ENCODE measurements at regions not wholly inside any gene's neighbourhood (a gene's known extent, or its start where the extent isn't known, plus 50 kb on each side); places are given as distances from the start of the nearest gene placed in this dataset.

DNA sequence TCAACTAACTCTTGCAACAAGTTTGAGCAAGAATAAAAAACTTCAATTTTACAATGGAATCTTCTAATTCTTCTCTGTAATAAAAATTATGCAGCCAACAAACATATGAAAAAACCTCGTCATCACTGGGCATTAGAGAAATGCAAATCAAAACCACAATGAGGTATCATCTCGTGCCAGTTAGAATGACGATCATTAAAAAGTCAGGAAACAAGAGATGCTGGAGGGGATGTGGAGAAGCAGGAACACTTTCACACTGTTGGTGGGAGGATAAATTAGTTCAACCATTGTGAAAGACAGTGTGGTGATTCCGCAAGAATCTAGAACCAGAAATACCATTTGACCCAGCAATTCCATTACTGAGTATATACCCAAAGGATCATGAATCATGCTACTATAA is 327.5 kb upstream of the LYPLAL1 start:
- no peak overlapping the region for H2AFZ ChIP-seq (ENCODE audit: low read length)
- TF ChIP-seq EZH2 (IDR thresholded peaks at IDR 0.05; ENCODE audit: low read length, missing control alignments), result no peak
- TF ChIP-seq, protein P1, sequence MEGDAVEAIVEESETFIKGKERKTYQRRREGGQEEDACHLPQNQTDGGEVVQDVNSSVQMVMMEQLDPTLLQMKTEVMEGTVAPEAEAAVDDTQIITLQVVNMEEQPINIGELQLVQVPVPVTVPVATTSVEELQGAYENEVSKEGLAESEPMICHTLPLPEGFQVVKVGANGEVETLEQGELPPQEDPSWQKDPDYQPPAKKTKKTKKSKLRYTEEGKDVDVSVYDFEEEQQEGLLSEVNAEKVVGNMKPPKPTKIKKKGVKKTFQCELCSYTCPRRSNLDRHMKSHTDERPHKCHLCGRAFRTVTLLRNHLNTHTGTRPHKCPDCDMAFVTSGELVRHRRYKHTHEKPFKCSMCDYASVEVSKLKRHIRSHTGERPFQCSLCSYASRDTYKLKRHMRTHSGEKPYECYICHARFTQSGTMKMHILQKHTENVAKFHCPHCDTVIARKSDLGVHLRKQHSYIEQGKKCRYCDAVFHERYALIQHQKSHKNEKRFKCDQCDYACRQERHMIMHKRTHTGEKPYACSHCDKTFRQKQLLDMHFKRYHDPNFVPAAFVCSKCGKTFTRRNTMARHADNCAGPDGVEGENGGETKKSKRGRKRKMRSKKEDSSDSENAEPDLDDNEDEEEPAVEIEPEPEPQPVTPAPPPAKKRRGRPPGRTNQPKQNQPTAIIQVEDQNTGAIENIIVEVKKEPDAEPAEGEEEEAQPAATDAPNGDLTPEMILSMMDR (conservative IDR thresholded peaks at IDR 0.05 in 1 of 2, IDR thresholded peaks at IDR 0.05 in 1 of 2; ENCODE audit: low read depth in 1 of 2, low read length in 2 of 2), result no peak
- no peak overlapping the region for H3K27ac ChIP-seq (ENCODE audit: insufficient read depth, low read length)
- no peak for DNase-seq (ENCODE audit: low read depth in 2 of 2)
- H3K27me3 ChIP-seq (ENCODE audit: control insufficient read depth, insufficient read depth, low read length), result no peaks in the 10 kb centered on the region
- H3K4me1 ChIP-seq (ENCODE audit: control insufficient read depth, extremely low read depth, insufficient read depth, low read length), result no peaks in the 10 kb centered on the region
- H3K79me2 ChIP-seq (ENCODE audit: control insufficient read depth, insufficient read depth, low read length), result no peaks in the 10 kb centered on the region
- no peak overlapping the region for H3K9ac ChIP-seq (ENCODE audit: insufficient read depth, low read length)
- H3K4me3 ChIP-seq (replicated peaks in 1 of 4; ENCODE audit: control extremely low read depth in 1 of 4, insufficient read depth in 1 of 4, low read depth in 3 of 4, low read length in 4 of 4), result no peak overlapping the region
- no peaks in the 10 kb centered on the region for H3K9me3 ChIP-seq (ENCODE audit: control insufficient read depth, insufficient read depth, low read depth, low read length)
- H3K4me2 ChIP-seq (ENCODE audit: extremely low read depth, insufficient read depth, low read length), result no peak overlapping the region
- H3K36me3 ChIP-seq (ENCODE audit: control insufficient read depth, insufficient read depth, low read length), result no peaks in the 10 kb centered on the region
- H4K20me1 ChIP-seq (ENCODE audit: control insufficient read depth, extremely low read depth, insufficient read depth, low read length), result no peaks in the 10 kb centered on the region

DNA sequence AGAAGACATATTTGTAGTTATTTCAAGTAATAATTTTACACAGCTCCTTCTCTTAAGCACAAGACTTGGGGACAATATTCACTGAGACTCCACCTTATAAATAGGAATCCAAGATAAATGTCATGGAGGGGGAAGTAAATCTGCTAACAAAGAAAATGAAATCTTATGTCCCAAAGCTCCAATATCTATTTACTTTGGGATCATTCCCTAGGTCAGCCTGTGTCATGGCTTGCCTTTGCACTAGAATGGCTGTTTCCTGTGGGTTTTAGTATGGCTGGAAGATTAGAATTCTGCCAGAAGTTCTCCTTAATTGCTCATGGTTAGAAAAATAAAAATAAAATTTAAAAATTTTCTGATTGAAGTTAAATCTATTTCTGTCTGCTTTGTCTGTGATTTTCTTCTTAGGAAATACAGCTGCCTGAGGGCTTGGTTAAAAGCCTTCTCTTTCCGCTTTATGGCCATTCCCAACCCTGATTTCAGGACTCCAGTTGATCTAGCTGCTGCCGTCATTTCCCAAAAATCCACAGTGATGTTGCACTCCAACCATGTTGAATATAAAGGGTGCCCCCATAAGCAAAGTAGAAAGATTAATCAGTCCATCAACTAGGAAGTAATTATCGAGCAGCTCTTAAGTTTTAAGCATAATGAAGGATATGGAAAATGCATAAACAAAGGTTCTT is 326.4 kb upstream of the LYPLAL1 start:
- H3K27ac ChIP-seq (ENCODE audit: insufficient read depth, low read length), result no peak overlapping the region
- DNase-seq (ENCODE audit: low read depth in 2 of 2), result no peak
- TF ChIP-seq EZH2 (IDR thresholded peaks at IDR 0.05; ENCODE audit: low read length, missing control alignments), result no peak
- TF ChIP-seq, protein P1 (conservative IDR thresholded peaks at IDR 0.05 in 1 of 2, IDR thresholded peaks at IDR 0.05 in 1 of 2; ENCODE audit: low read depth in 1 of 2, low read length in 2 of 2), result no peak
- H3K79me2 ChIP-seq (ENCODE audit: control insufficient read depth, insufficient read depth, low read length), result no peaks in the 10 kb centered on the region
- no peak overlapping the region for H3K4me2 ChIP-seq (ENCODE audit: extremely low read depth, insufficient read depth, low read length)
- no peak overlapping the region for H3K4me3 ChIP-seq (replicated peaks in 1 of 4; ENCODE audit: control extremely low read depth in 1 of 4, insufficient read depth in 1 of 4, low read depth in 3 of 4, low read length in 4 of 4)
- no peaks in the 10 kb centered on the region for H3K9me3 ChIP-seq (ENCODE audit: control insufficient read depth, insufficient read depth, low read depth, low read length)
- no peaks in the 10 kb centered on the region for H3K27me3 ChIP-seq (ENCODE audit: control insufficient read depth, insufficient read depth, low read length)
- no peaks in the 10 kb centered on the region for H3K4me1 ChIP-seq (ENCODE audit: control insufficient read depth, extremely low read depth, insufficient read depth, low read length)
- no peak overlapping the region for H2AFZ ChIP-seq (ENCODE audit: low read length)
- H4K20me1 ChIP-seq (ENCODE audit: control insufficient read depth, extremely low read depth, insufficient read depth, low read length), result no peaks in the 10 kb centered on the region
- H3K9ac ChIP-seq (ENCODE audit: insufficient read depth, low read length), result no peak overlapping the region
- no peaks in the 10 kb centered on the region for H3K36me3 ChIP-seq (ENCODE audit: control insufficient read depth, insufficient read depth, low read length)

DNA sequence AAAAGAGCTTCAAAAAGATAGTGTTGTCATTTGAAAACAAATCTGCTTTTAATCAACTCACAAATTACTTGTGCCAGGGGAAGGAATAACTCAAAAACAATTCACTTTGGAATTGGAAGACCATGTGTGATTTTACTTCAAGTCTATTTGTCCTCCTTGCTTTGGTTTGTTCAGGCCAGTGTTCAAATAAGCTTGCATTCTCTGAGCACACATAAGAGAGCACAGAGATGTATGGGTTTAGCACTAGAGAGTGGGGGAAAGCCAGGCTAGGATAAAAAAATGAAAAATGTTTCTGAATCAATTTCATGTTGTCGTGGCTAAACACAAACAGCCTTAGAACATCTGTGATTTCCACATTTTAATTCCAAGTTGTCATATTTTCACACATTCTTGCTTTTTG is 325.7 kb upstream of the LYPLAL1 start:
- Histone ChIP-seq H3K4me1 (ENCODE audit: control insufficient read depth, extremely low read depth, insufficient read depth, low read length) (no peaks in the 10 kb centered on the region), H3K79me2 (ENCODE audit: control insufficient read depth, insufficient read depth, low read length) (no peaks in the 10 kb centered on the region), H3K9me3 (ENCODE audit: control insufficient read depth, insufficient read depth, low read depth, low read length) (no peaks in the 10 kb centered on the region), H3K4me3 (replicated peaks in 1 of 4; ENCODE audit: control extremely low read depth in 1 of 4, insufficient read depth in 1 of 4, low read depth in 3 of 4, low read length in 4 of 4) (no peak overlapping the region), H2AFZ (ENCODE audit: low read length) (no peak overlapping the region), H3K36me3 (ENCODE audit: control insufficient read depth, insufficient read depth, low read length) (no peaks in the 10 kb centered on the region), H3K27ac (ENCODE audit: insufficient read depth, low read length) (no peak overlapping the region), H3K9ac (ENCODE audit: insufficient read depth, low read length) (no peak overlapping the region), H4K20me1 (ENCODE audit: control insufficient read depth, extremely low read depth, insufficient read depth, low read length) (no peaks in the 10 kb centered on the region), H3K27me3 (ENCODE audit: control insufficient read depth, insufficient read depth, low read length) (no peaks in the 10 kb centered on the region), H3K4me2 (ENCODE audit: extremely low read depth, insufficient read depth, low read length) (no peak overlapping the region)
- no peak for DNase-seq (ENCODE audit: low read depth in 2 of 2)
- TF ChIP-seq, protein P1 (conservative IDR thresholded peaks at IDR 0.05 in 1 of 2, IDR thresholded peaks at IDR 0.05 in 1 of 2; ENCODE audit: low read depth in 1 of 2, low read length in 2 of 2), result no peak
- TF ChIP-seq EZH2 (IDR thresholded peaks at IDR 0.05; ENCODE audit: low read length, missing control alignments), result no peak
